K562 (cell line): ENCODE measurements at regions not wholly inside any gene's neighbourhood (a gene's known extent, or its start where the extent isn't known, plus 50 kb on each side); places are given as distances from the start of the nearest gene placed in this dataset.

ENCODE experiments used
- ATAC-seq: fragments of 200-7000 bp; cut with Tn5 transposase; 3 replicates; pipeline ENCODE4 v1.9.1; 2020; ENCODE audit warnings: moderate library complexity
- BruUV-seq: library from RNA; stranded (reverse); fragments of 400-500 nt; replicated peaks from 2 replicates; lab custom pipeline; 2021; lab: Mats Ljungman, UMichigan
- CTCF ChIA-PET: fragments of 300-600 bp; formaldehyde crosslinking; extraction: SDS; loops from one replicate; lab custom pipeline; 2021; ENCODE audit warnings: low intra/inter-chr PET ratio; lab: Yijun Ruan, JAX
- POLR2A ChIA-PET: fragments of 300-600, 350-650 bp; sonication (Branson Sonifier 250); formaldehyde crosslinking; extraction: SDS; loops from one replicate; lab custom pipeline; 2021; ENCODE audit warnings: antibody characterized with exemption, inconsistent platforms; lab: Yijun Ruan, JAX
- DNase-seq, 4 experiments: peaks; one replicate each; pipeline versions ENCODE4 v3.0.0 to v3.0.0-alpha.2; 2011 to 2018; ENCODE audit warnings: low spot score in 3 of 4, mixed read lengths in 3 of 4; ENCODE audit errors: extremely low read depth in 1 of 4
- FAIRE-seq: peaks from 2 replicates; lab custom pipeline; 2011; peaks lifted over from hg19 to GRCh38; lab: Jason Lieb, UNC
- H2AFZ ChIP-seq: 2 replicates; pipeline ENCODE4 v1.6.0; 2011; ENCODE audit warnings: low read depth, low read length, control low read depth, inconsistent platforms
- H3K27ac ChIP-seq: fragments of 200-600 bp; 3 replicates; pipeline ENCODE4 v1.8.0; 2011; ENCODE audit warnings: low read depth, mild to moderate bottlenecking, control low read depth, inconsistent platforms, low read length, moderate library complexity, mixed read lengths; ENCODE audit errors: extremely low read depth
- H3K27me3 ChIP-seq, 2 experiments: fragments of 300-600 bp in 1 of 2; 2 replicates in 1 of 2; 3 replicates in 1 of 2; pipeline versions ENCODE4 v1.6.0 to v1.8.0; 2011; ENCODE audit warnings: inconsistent platforms in 2 of 2, low read length in 2 of 2, mild to moderate bottlenecking in 1 of 2, mixed read lengths in 1 of 2, moderate library complexity in 1 of 2; ENCODE audit not compliant: control insufficient read depth in 2 of 2, insufficient read depth in 2 of 2
- H3K36me3 ChIP-seq: fragments of 300-600 bp; 3 replicates; pipeline ENCODE4 v1.8.0; 2011; ENCODE audit warnings: mild to moderate bottlenecking, low read length, inconsistent platforms; ENCODE audit not compliant: control insufficient read depth, insufficient read depth
- H3K4me1 ChIP-seq, 2 experiments: fragments of 200-600 bp in 1 of 2; replicated peaks in 1 of 2; 2 replicates in 1 of 2; 3 replicates in 1 of 2; pipeline versions ENCODE4 v1.5.1 to v1.8.0; 2011; ENCODE audit warnings: inconsistent platforms in 2 of 2, low read length in 2 of 2, mild to moderate bottlenecking in 1 of 2, mixed read lengths in 1 of 2, moderate library complexity in 1 of 2; ENCODE audit not compliant: control insufficient read depth in 2 of 2, insufficient read depth in 2 of 2
- H3K4me2 ChIP-seq: 2 replicates; pipeline ENCODE4 v1.6.1; 2011; ENCODE audit warnings: low read length, control low read depth, inconsistent platforms, mixed read lengths; ENCODE audit not compliant: insufficient read depth
- H3K4me3 ChIP-seq: fragments of 200-600 bp; sonication (generic), shearing (Covaris generic); 2 replicates; pipeline ENCODE4 v1.5.1; 2016; ENCODE audit warnings: control low read depth, inconsistent platforms
- H3K79me2 ChIP-seq: fragments of 200-600 bp; 3 replicates; pipeline ENCODE4 v1.8.0; 2011; ENCODE audit warnings: low read length, inconsistent platforms; ENCODE audit not compliant: control insufficient read depth, insufficient read depth
- H3K9ac ChIP-seq, 2 experiments: 2 replicates each; pipeline versions ENCODE4 v1.6.0 to v1.6.1; 2011; ENCODE audit warnings: low read depth in 2 of 2, low read length in 2 of 2, control low read depth in 1 of 2, inconsistent platforms in 1 of 2, mild to moderate bottlenecking in 1 of 2, mixed read lengths in 1 of 2; ENCODE audit not compliant: insufficient read depth in 1 of 2
- H3K9me1 ChIP-seq: one replicate; pipeline ENCODE4 v1.6.0; 2011; ENCODE audit warnings: inconsistent platforms, mild to moderate bottlenecking, low read length, moderate library complexity; ENCODE audit not compliant: control insufficient read depth, insufficient read depth
- H3K9me3 ChIP-seq: replicated peaks from 2 replicates; pipeline ENCODE4 v1.5.1; 2011; ENCODE audit warnings: low read depth, low read length, inconsistent platforms; ENCODE audit not compliant: control insufficient read depth, insufficient read depth
- H4K20me1 ChIP-seq: replicated peaks from 2 replicates; pipeline ENCODE4 v1.6.1; 2011; ENCODE audit warnings: low read length, inconsistent platforms, mixed read lengths; ENCODE audit not compliant: control insufficient read depth, insufficient read depth
- HDAC8 ChIP-seq: fragments of 450-650 bp; IDR thresholded peaks from 2 replicates; pipeline ENCODE4 v1.6.1; 2016; ENCODE audit warnings: mild to moderate bottlenecking, missing genetic modification characterization, moderate library complexity, missing compliant biosample characterization
- MYBL2 ChIP-seq, 2 experiments: fragments of 450-650 bp in 1 of 2; sonication (generic) in 1 of 2; formaldehyde crosslinking in 1 of 2; IDR thresholded peaks; 2 replicates each; pipeline versions ENCODE4 v1.6.1 to v1.8.1; 2017 to 2022; ENCODE audit warnings: borderline replicate concordance in 1 of 2, inconsistent platforms in 1 of 2, low read depth in 1 of 2, mild to moderate bottlenecking in 1 of 2, missing genetic modification reagents in 1 of 2, moderate library complexity in 1 of 2
- NCOA2 ChIP-seq, 2 experiments: fragments of 450-650 bp; IDR thresholded peaks; 2 replicates each; pipeline ENCODE4 v1.6.1; 2018; ENCODE audit warnings: mild to moderate bottlenecking in 2 of 2, moderate library complexity in 1 of 2; ENCODE audit not compliant: partially characterized antibody in 2 of 2
- RAD21 ChIP-seq, 2 experiments: fragments of 250-450 bp in 1 of 2; fragments of 450-650 bp in 1 of 2; sonication (Bioruptor Pico) in 1 of 2; formaldehyde crosslinking in 1 of 2; IDR thresholded peaks in 1 of 2; conservative IDR thresholded peaks in 1 of 2; 2 replicates each; pipeline versions ENCODE4 v1.4.0 to v1.8.0; 2020 to 2022; ENCODE audit warnings: mild to moderate bottlenecking in 2 of 2, moderate library complexity in 1 of 2
- SMARCB1 ChIP-seq: IDR thresholded peaks from 2 replicates; pipeline ENCODE4 v1.6.1; 2011; ENCODE audit warnings: improper control_type of control experiment, low read depth; ENCODE audit not compliant: insufficient read length
- TCF7 ChIP-seq: sonication (generic); IDR thresholded peaks from 2 replicates; pipeline ENCODE4 v1.6.1; 2016; ENCODE audit warnings: antibody characterized with exemption, borderline replicate concordance
- ZFP30 ChIP-seq: fragments of 250-450 bp; sonication (Bioruptor Pico); IDR thresholded peaks from 2 replicates; pipeline ENCODE4 v1.8.0; 2022; ENCODE audit warnings: moderate library complexity, mild to moderate bottlenecking, inconsistent platforms, borderline replicate concordance
- ZNF316 ChIP-seq: fragments of 450-650 bp; IDR thresholded peaks from 2 replicates; pipeline ENCODE4 v1.6.1; 2016
- ZNF347 ChIP-seq: fragments of 450-650 bp; formaldehyde crosslinking; IDR thresholded peaks from 2 replicates; pipeline ENCODE4 v1.4.0; 2020; ENCODE audit warnings: low read depth, mild to moderate bottlenecking, moderate library complexity
- WGBS: fragments of 100-300 bp; shearing (Covaris generic); methylation state at CpG from one replicate; pipeline ENCODE4 v1.1.6; 2016; ENCODE audit warnings: low coverage, mixed read lengths; ENCODE audit not compliant: insufficient coverage; ENCODE audit errors: missing lambda C conversion rate; 5-methylcytosine and 5-hydroxymethylcytosine counted together
- in situ Hi-C: fragments of 300-500 bp; cut with MboI; formaldehyde crosslinking; loops from 4 replicates; pipeline ENCODE4 v1.15.0; 2018; ENCODE audit warnings: inconsistent platforms, mixed read lengths
- intact Hi-C: fragments of 100-400 bp; cut with micrococcal nuclease; formaldehyde crosslinking; loops from 2 replicates; pipeline ENCODE4 v1.14.2; 2022
- TF ChIP-seq, protein P1 (sequence below), 2 experiments: fragments of 450-650 bp; IDR thresholded peaks; 2 replicates each; pipeline ENCODE4 v1.6.1; 2016
- TF ChIP-seq, protein P2 (sequence below), 2 experiments: fragments of 450-650 bp in 1 of 2; sonication (generic) in 1 of 2; formaldehyde crosslinking; conservative IDR thresholded peaks; 2 replicates each; pipeline versions ENCODE4 v1.4.0 to v1.8.1; 2020 to 2022; ENCODE audit warnings: mild to moderate bottlenecking in 1 of 2, missing genetic modification reagents in 1 of 2
- TF ChIP-seq, protein P3 (sequence below): fragments of 250-450 bp; sonication (Bioruptor Pico); IDR thresholded peaks from 2 replicates; pipeline ENCODE4 v1.4.0; 2020; ENCODE audit warnings: mild to moderate bottlenecking, moderate library complexity, borderline replicate concordance
- TF ChIP-seq, protein P4 (sequence below): fragments of 250-450 bp; sonication (Bioruptor Pico); IDR thresholded peaks from 2 replicates; pipeline ENCODE4 v1.5.0; 2021

DNA sequence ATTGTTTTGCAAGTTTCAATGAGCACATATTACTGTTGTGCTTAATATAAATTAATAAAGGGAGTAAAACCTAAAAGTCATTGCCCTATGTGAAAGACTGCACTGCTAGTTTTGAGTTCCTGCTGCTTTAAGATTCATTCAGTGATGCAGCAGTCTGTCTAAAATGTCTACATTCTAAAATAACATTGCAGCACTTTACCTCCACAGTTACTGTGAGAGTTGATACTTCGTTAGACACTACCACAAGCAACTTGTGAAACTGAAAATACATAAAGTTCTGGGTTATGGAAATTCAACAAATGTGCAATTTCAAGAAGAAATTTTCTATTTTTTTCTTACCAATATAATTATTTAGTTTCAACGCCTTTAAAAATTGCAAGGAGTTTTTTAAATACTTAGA is 1175.2 kb upstream of the DIAPH2 start:
- intact Hi-C loops (no loop called here), in situ Hi-C loops (no loop called here)
- ChIA-PET POLR2A (no interaction called here), CTCF (no interaction called here)
- no peaks in the 10 kb centered on the region for H3K9me1 ChIP-seq
- TF ChIP-seq SMARCB1, result no peak
- no peak for TF ChIP-seq ZNF347
- no peak for TF ChIP-seq TCF7
- TF ChIP-seq, protein P1, sequence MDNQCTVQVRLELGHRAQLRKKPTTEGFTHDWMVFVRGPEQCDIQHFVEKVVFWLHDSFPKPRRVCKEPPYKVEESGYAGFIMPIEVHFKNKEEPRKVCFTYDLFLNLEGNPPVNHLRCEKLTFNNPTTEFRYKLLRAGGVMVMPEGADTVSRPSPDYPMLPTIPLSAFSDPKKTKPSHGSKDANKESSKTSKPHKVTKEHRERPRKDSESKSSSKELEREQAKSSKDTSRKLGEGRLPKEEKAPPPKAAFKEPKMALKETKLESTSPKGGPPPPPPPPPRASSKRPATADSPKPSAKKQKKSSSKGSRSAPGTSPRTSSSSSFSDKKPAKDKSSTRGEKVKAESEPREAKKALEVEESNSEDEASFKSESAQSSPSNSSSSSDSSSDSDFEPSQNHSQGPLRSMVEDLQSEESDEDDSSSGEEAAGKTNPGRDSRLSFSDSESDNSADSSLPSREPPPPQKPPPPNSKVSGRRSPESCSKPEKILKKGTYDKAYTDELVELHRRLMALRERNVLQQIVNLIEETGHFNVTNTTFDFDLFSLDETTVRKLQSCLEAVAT (IDR thresholded peaks at IDR 0.05), result no peak
- TF ChIP-seq, protein P2, sequence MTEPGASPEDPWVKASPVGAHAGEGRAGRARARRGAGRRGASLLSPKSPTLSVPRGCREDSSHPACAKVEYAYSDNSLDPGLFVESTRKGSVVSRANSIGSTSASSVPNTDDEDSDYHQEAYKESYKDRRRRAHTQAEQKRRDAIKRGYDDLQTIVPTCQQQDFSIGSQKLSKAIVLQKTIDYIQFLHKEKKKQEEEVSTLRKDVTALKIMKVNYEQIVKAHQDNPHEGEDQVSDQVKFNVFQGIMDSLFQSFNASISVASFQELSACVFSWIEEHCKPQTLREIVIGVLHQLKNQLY (CRISPR knock-in tag; conservative IDR thresholded peaks at IDR 0.05), result no peak
- no peak for TF ChIP-seq RAD21 (CRISPR knock-in tag; conservative IDR thresholded peaks at IDR 0.05 in 1 of 2, IDR thresholded peaks at IDR 0.05 in 1 of 2)
- TF ChIP-seq, protein P3, sequence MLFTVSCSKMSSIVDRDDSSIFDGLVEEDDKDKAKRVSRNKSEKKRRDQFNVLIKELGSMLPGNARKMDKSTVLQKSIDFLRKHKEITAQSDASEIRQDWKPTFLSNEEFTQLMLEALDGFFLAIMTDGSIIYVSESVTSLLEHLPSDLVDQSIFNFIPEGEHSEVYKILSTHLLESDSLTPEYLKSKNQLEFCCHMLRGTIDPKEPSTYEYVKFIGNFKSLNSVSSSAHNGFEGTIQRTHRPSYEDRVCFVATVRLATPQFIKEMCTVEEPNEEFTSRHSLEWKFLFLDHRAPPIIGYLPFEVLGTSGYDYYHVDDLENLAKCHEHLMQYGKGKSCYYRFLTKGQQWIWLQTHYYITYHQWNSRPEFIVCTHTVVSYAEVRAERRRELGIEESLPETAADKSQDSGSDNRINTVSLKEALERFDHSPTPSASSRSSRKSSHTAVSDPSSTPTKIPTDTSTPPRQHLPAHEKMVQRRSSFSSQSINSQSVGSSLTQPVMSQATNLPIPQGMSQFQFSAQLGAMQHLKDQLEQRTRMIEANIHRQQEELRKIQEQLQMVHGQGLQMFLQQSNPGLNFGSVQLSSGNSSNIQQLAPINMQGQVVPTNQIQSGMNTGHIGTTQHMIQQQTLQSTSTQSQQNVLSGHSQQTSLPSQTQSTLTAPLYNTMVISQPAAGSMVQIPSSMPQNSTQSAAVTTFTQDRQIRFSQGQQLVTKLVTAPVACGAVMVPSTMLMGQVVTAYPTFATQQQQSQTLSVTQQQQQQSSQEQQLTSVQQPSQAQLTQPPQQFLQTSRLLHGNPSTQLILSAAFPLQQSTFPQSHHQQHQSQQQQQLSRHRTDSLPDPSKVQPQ, result no peak
- no peak for TF ChIP-seq MYBL2 (IDR thresholded peaks at IDR 0.05; ENCODE audit: low read depth)
- TF ChIP-seq MYBL2 (CRISPR knock-in tag; IDR thresholded peaks at IDR 0.05; ENCODE audit: borderline replicate concordance), result no peak
- TF ChIP-seq, protein P4, sequence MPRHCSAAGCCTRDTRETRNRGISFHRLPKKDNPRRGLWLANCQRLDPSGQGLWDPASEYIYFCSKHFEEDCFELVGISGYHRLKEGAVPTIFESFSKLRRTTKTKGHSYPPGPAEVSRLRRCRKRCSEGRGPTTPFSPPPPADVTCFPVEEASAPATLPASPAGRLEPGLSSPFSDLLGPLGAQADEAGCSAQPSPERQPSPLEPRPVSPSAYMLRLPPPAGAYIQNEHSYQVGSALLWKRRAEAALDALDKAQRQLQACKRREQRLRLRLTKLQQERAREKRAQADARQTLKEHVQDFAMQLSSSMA (CRISPR knock-in tag), result no peak
- TF ChIP-seq ZFP30, result no peak
- no peak for TF ChIP-seq HDAC8 (tag)
- TF ChIP-seq ZNF316, result no peak
- TF ChIP-seq NCOA2 (IDR thresholded peaks at IDR 0.05; ENCODE audit: partially characterized antibody in 2 of 2), result no peak
- DNase-seq (no peak), ATAC-seq (no peak), FAIRE-seq (no peak)
- H3K79me2 ChIP-seq, result no peaks in the 10 kb centered on the region
- WGBS, result 0% methylated on average over 2 of the region's 2 CpGs
- H3K4me1 ChIP-seq, result no peaks in the 10 kb centered on the region
- BruUV-seq, result no TSS peak
- H3K4me3 ChIP-seq, result no peak overlapping the region
- no peaks in the 10 kb centered on the region for H4K20me1 ChIP-seq
- no peaks in the 10 kb centered on the region for H3K36me3 ChIP-seq
- no peak overlapping the region for H3K9ac ChIP-seq
- no peaks in the 10 kb centered on the region for H3K9me3 ChIP-seq
- H3K27me3 ChIP-seq, result no peaks in the 10 kb centered on the region
- no peak overlapping the region for H2AFZ ChIP-seq
- H3K4me2 ChIP-seq, result no peak overlapping the region
- no peak overlapping the region for H3K27ac ChIP-seq
